ENCODE measurements at regions not wholly inside any gene's neighbourhood (a gene's known extent, or its start where the extent isn't known, plus 50 kb on each side); places are given as distances from the start of the nearest gene placed in this dataset.

DNA sequence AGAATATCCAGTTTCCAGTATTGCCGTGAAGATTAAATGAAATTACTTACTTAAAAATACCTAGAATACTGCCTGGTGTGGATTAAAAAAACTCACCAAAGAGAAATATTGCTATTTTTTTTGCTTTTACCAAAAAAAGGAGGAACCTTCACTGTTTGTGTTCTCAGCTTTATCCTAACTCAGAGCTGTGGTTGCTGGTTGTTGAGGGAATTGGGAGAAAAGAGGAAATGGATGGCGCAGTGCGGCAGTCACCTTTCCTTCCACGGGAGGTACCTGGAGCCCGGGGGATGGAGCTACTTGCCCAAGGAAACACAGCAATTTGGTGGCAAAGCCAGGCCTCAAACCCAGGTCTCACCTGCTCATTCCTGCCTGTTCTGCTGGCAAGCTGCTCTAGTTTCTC lies 270.3 kb downstream of the RPLP1 start:
- TF ChIP-seq MAX (IDR thresholded peaks at IDR 0.05) (no peak), TAF1 (IDR thresholded peaks at IDR 0.05; ENCODE audit: low read depth) (no peak), TCF12 (IDR thresholded peaks at IDR 0.05; ENCODE audit: low read depth) (no peak), EGR1 (IDR thresholded peaks at IDR 0.05) (no peak)

Data from Ishikawa (cell line).